ENCODE measurements at regions not wholly inside any gene's neighbourhood (a gene's known extent, or its start where the extent isn't known, plus 50 kb on each side); places are given as distances from the start of the nearest gene placed in this dataset.

DNA sequence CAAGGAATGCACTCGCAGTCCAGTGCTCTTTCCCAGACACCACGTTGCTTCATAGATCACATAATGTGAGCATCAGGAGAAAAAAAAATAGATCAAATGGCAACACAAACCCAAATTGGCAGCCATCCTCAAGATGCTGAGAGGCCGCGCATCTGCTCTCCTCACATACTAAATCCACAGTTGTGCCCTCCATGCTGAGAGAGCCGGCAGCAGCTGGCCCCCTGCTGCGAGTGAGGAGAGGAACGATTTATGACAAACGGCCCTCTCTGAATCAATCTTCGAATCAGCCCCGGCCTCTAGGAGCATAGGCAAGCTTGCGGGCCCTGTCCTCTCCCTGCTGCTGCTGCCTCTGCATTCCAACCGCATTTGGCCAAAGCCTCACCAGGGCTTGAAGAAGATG is 159.9 kb upstream of the TENM4 start:
- Histone ChIP-seq H3K4ac (replicated peaks; ENCODE audit: insufficient read length, low read depth, low read length) (no peak overlapping the region), H2BK15ac (ENCODE audit: low read length) (no peak overlapping the region), H3K9me3 (ENCODE audit: insufficient read depth in 2 of 2, low read depth in 1 of 2, low read length in 1 of 2) (no peaks in the 10 kb centered on the region), H4K8ac (ENCODE audit: extremely low read depth, insufficient read depth, low read length) (no peak overlapping the region; the same call in 1 of the 2 replicates), H3K23me2 (ENCODE audit: low read depth, low read length) (no peaks in the 10 kb centered on the region), H2BK20ac (ENCODE audit: low read length) (no peak overlapping the region), H4K5ac (ENCODE audit: insufficient read length, low read depth, low read length) (no peak overlapping the region), H2AFZ (ENCODE audit: low read length) (no peak overlapping the region), H3K23ac (ENCODE audit: insufficient read length) (no peak overlapping the region), H3K18ac (ENCODE audit: extremely low read depth, low read length) (no peak overlapping the region), H4K20me1 (replicated peaks in 1 of 2; ENCODE audit: control insufficient read depth in 1 of 2, insufficient read depth in 2 of 2, low read length in 2 of 2) (no peaks in the 10 kb centered on the region), H3K36me3 (ENCODE audit: control insufficient read depth in 2 of 4, insufficient read depth in 4 of 4, low read length in 3 of 4) (no peaks in the 10 kb centered on the region), H3K27me3 (replicated peaks in 1 of 4; ENCODE audit: control insufficient read depth in 3 of 4, extremely low read depth in 1 of 4, insufficient read depth in 3 of 4, low read length in 3 of 4) (no peaks in the 10 kb centered on the region), H3K4me1 (replicated peaks in 1 of 4; ENCODE audit: control insufficient read depth in 3 of 4, insufficient read depth in 4 of 4, low read length in 3 of 4) (0 out of 7 replicates have a peak, but pooled peaks cover 0 to 2% (median 0%) of the 10 kb centered on the region in 4 experiments), H2AK5ac (ENCODE audit: low read depth, low read length) (no peak overlapping the region), H3K79me2 (ENCODE audit: control insufficient read depth in 1 of 2, insufficient read depth in 2 of 2, low read length in 2 of 2) (no peaks in the 10 kb centered on the region), H2BK120ac (replicated peaks; ENCODE audit: low read depth, low read length) (no peak overlapping the region), H2BK12ac (ENCODE audit: low read depth, low read length) (no peak overlapping the region), H3K14ac (ENCODE audit: insufficient read length) (no peak overlapping the region), H3K4me2 (ENCODE audit: insufficient read depth in 1 of 2, low read depth in 2 of 2, low read length in 2 of 2) (no peak overlapping the region), H2BK5ac (ENCODE audit: low read depth, low read length) (no peak overlapping the region), H3K56ac (replicated peaks; ENCODE audit: insufficient read length, low read depth, low read length) (no peak overlapping the region), H3K27ac (ENCODE audit: low read depth, low read length) (no peak overlapping the region), H4K91ac (replicated peaks; ENCODE audit: insufficient read length, low read length) (no peak overlapping the region), H3K9ac (replicated peaks in 1 of 4; ENCODE audit: extremely low read depth in 1 of 4, low read depth in 3 of 4, low read length in 3 of 4) (no peak overlapping the region), H3K4me3 (ENCODE audit: extremely low read depth in 1 of 4, insufficient read depth in 2 of 4, low read depth in 3 of 4, low read length in 4 of 4) (no peak overlapping the region), H3K79me1 (ENCODE audit: low read depth, low read length) (no peaks in the 10 kb centered on the region)
- DNase-seq (ENCODE audit: low read depth in 1 of 2, low spot score in 2 of 2) (no peak), FAIRE-seq (no peak)
- 84% methylated on average over 12 of the region's 12 CpGs; no CpG with 5 or more reads in 1 of the 2 experiments for WGBS, 2 experiments (ENCODE audit: extremely low coverage in 1 of 2, insufficient coverage in 1 of 2, insufficient read length in 1 of 2, insufficient replicate concordance in 2 of 2, low coverage in 1 of 2, low lambda C conversion rate in 2 of 2, missing lambda C conversion rate in 1 of 2)
- CTCF ChIA-PET (ENCODE audit: partially characterized antibody): interaction anchor here (0.7 to 1.3 kb wide), 2 partner anchors 23 to 200 kb away, joined by 3 to 4 read pairs; no protein-coding TSS in a partner anchor
- POLR2A ChIA-PET (ENCODE audit: partially characterized antibody): no interaction called here
- TF ChIP-seq CTBP2 (IDR thresholded peaks at IDR 0.05; ENCODE audit: borderline replicate concordance, insufficient read depth, insufficient read length, low read length): no peak
- no peak for TF ChIP-seq SAP30 (IDR thresholded peaks at IDR 0.05; ENCODE audit: insufficient read depth, insufficient replicate concordance, low read length)
- TF ChIP-seq EZH2 (IDR thresholded peaks at IDR 0.05; ENCODE audit: low read depth, low read length, severe bottlenecking): no peak
- no peak for TF ChIP-seq SP2 (IDR thresholded peaks at IDR 0.05; ENCODE audit: low read length)
- no peak for TF ChIP-seq BCL11A (IDR thresholded peaks at IDR 0.05; ENCODE audit: low read depth in 2 of 2, low read length in 2 of 2)

Measured in H1 (cell line).